ENCODE measurements at regions not wholly inside any gene's neighbourhood (a gene's known extent, or its start where the extent isn't known, plus 50 kb on each side); places are given as distances from the start of the nearest gene placed in this dataset.

GRCh38 chr17:14779241-14779640, 478.4 kb downstream of the HS3ST3B1 start:
- ATAC-seq: no peak
- no peak overlapping the region for H3K27ac Mint-ChIP-seq

GRCh38 chr17:14777291-14777690, 476.4 kb downstream of the HS3ST3B1 start:
- no peak for DNase-seq
- no peaks in the 10 kb centered on the region for H3K36me3 Mint-ChIP-seq (ENCODE audit: low read depth)
- CTCF ChIA-PET: no interaction called here
- no peaks in the 10 kb centered on the region for H3K9me3 Mint-ChIP-seq (ENCODE audit: insufficient read depth)
- H3K27ac Mint-ChIP-seq: no peak overlapping the region
- POLR2A ChIA-PET: no interaction called here
- ATAC-seq: no peak
- H3K27me3 Mint-ChIP-seq (ENCODE audit: low read depth): no peaks in the 10 kb centered on the region
- H3K4me3 Mint-ChIP-seq: no peak overlapping the region
- H3K4me1 Mint-ChIP-seq (ENCODE audit: low read depth): no peaks in the 10 kb centered on the region

More at GRCh38 chr17:14779241-14779640, 478.4 kb downstream of the HS3ST3B1 start:
- no peaks in the 10 kb centered on the region for H3K36me3 Mint-ChIP-seq (ENCODE audit: low read depth)
- no peak for DNase-seq
- H3K9me3 Mint-ChIP-seq (ENCODE audit: insufficient read depth): no peaks in the 10 kb centered on the region
- ChIA-PET CTCF (no interaction called here), POLR2A (no interaction called here)
- no peak overlapping the region for H3K4me3 Mint-ChIP-seq
- no peaks in the 10 kb centered on the region for H3K27me3 Mint-ChIP-seq (ENCODE audit: low read depth)
- no peaks in the 10 kb centered on the region for H3K4me1 Mint-ChIP-seq (ENCODE audit: low read depth)

GRCh38 chr17:14776791-14777190, 475.9 kb downstream of the HS3ST3B1 start:
- no peaks in the 10 kb centered on the region for H3K9me3 Mint-ChIP-seq (ENCODE audit: insufficient read depth)
- no peaks in the 10 kb centered on the region for H3K36me3 Mint-ChIP-seq (ENCODE audit: low read depth)
- DNase-seq (no peak), ATAC-seq (no peak)
- no peak overlapping the region for H3K27ac Mint-ChIP-seq
- no peaks in the 10 kb centered on the region for H3K27me3 Mint-ChIP-seq (ENCODE audit: low read depth)
- no peaks in the 10 kb centered on the region for H3K4me1 Mint-ChIP-seq (ENCODE audit: low read depth)
- CTCF ChIA-PET: no interaction called here
- POLR2A ChIA-PET: no interaction called here
- no peak overlapping the region for H3K4me3 Mint-ChIP-seq

GRCh38 chr17:14775731-14776492, 475.0 kb downstream of the HS3ST3B1 start:
- CTCF ChIA-PET: no interaction called here

GRCh38 chr17:14774774-14775173, 473.9 kb downstream of the HS3ST3B1 start:
- no peak overlapping the region for H3K4me3 Mint-ChIP-seq
- H3K27ac Mint-ChIP-seq: no peak overlapping the region
- H3K9me3 Mint-ChIP-seq (ENCODE audit: insufficient read depth): no peaks in the 10 kb centered on the region
- H3K4me1 Mint-ChIP-seq (ENCODE audit: low read depth): no peaks in the 10 kb centered on the region
- H3K27me3 Mint-ChIP-seq (ENCODE audit: low read depth): no peaks in the 10 kb centered on the region
- ATAC-seq (no peak), DNase-seq (no peak)
- ChIA-PET CTCF (no interaction called here), POLR2A (no interaction called here)
- no peaks in the 10 kb centered on the region for H3K36me3 Mint-ChIP-seq (ENCODE audit: low read depth)

More at GRCh38 chr17:14775731-14776492, 475.0 kb downstream of the HS3ST3B1 start:
- Mint-ChIP-seq H3K27ac (no peak overlapping the region), H3K4me1 (ENCODE audit: low read depth) (no peaks in the 10 kb centered on the region), H3K27me3 (ENCODE audit: low read depth) (no peaks in the 10 kb centered on the region), H3K36me3 (ENCODE audit: low read depth) (no peaks in the 10 kb centered on the region), H3K4me3 (no peak overlapping the region), H3K9me3 (ENCODE audit: insufficient read depth) (no peaks in the 10 kb centered on the region)
- ATAC-seq: no peak
- no peak for DNase-seq
- POLR2A ChIA-PET: interaction anchor here (0.6 kb wide), 1 partner anchor 1214 kb away, joined by 3 read pairs; no protein-coding TSS in a partner anchor

- H3K27me3 Mint-ChIP-seq (ENCODE audit: low read depth): no peaks in the 10 kb centered on the region
- ATAC-seq (no peak), DNase-seq (no peak)
- ChIA-PET CTCF (no interaction called here), POLR2A (no interaction called here)
- no peaks in the 10 kb centered on the region for H3K36me3 Mint-ChIP-seq (ENCODE audit: low read depth)
- no peak overlapping the region for H3K27ac Mint-ChIP-seq
- no peak overlapping the region for H3K4me3 Mint-ChIP-seq
- H3K4me1 Mint-ChIP-seq (ENCODE audit: low read depth): no peaks in the 10 kb centered on the region
- no peaks in the 10 kb centered on the region for H3K9me3 Mint-ChIP-seq (ENCODE audit: insufficient read depth)
Measured at GRCh38 chr17:14772776-14773175, 471.9 kb downstream of the HS3ST3B1 start.

- Mint-ChIP-seq H3K4me1 (ENCODE audit: low read depth) (no peaks in the 10 kb centered on the region), H3K27me3 (ENCODE audit: low read depth) (no peaks in the 10 kb centered on the region), H3K9me3 (ENCODE audit: insufficient read depth) (no peaks in the 10 kb centered on the region), H3K36me3 (ENCODE audit: low read depth) (no peaks in the 10 kb centered on the region), H3K4me3 (no peak overlapping the region), H3K27ac (no peak overlapping the region)
- ChIA-PET CTCF (no interaction called here), POLR2A (no interaction called here)
- DNase-seq (no peak), ATAC-seq (no peak)
Measured at GRCh38 chr17:14771543-14771942, 470.7 kb downstream of the HS3ST3B1 start.

GRCh38 chr17:14768923-14769322, 468.0 kb downstream of the HS3ST3B1 start:
- ChIA-PET CTCF (no interaction called here), POLR2A (no interaction called here)
- no peak overlapping the region for H3K4me3 Mint-ChIP-seq
- no peak for ATAC-seq
- no peaks in the 10 kb centered on the region for H3K4me1 Mint-ChIP-seq (ENCODE audit: low read depth)
- H3K36me3 Mint-ChIP-seq (ENCODE audit: low read depth): no peaks in the 10 kb centered on the region
- H3K27me3 Mint-ChIP-seq (ENCODE audit: low read depth): no peaks in the 10 kb centered on the region
- H3K27ac Mint-ChIP-seq: no peak overlapping the region
- DNase-seq: no peak
- no peaks in the 10 kb centered on the region for H3K9me3 Mint-ChIP-seq (ENCODE audit: insufficient read depth)

- DNase-seq (no peak), ATAC-seq (no peak)
- peaks cover 4% of the 10 kb centered on the region for H3K27me3 Mint-ChIP-seq (ENCODE audit: low read depth)
- H3K36me3 Mint-ChIP-seq (ENCODE audit: low read depth): no peaks in the 10 kb centered on the region
- no peak overlapping the region for H3K4me3 Mint-ChIP-seq
- ChIA-PET CTCF (no interaction called here), POLR2A (no interaction called here)
- no peaks in the 10 kb centered on the region for H3K4me1 Mint-ChIP-seq (ENCODE audit: low read depth)
- no peaks in the 10 kb centered on the region for H3K9me3 Mint-ChIP-seq (ENCODE audit: insufficient read depth)
- H3K27ac Mint-ChIP-seq: no peak overlapping the region
Measured at GRCh38 chr17:14762736-14763479, 462.0 kb downstream of the HS3ST3B1 start.

GRCh38 chr17:14760719-14761411, 460.0 kb downstream of the HS3ST3B1 start:
- Mint-ChIP-seq H3K9me3 (ENCODE audit: insufficient read depth) (no peaks in the 10 kb centered on the region), H3K27me3 (ENCODE audit: low read depth) (peaks cover 4% of the 10 kb centered on the region), H3K36me3 (ENCODE audit: low read depth) (no peaks in the 10 kb centered on the region), H3K27ac (no peak overlapping the region), H3K4me3 (no peak overlapping the region), H3K4me1 (ENCODE audit: low read depth) (no peaks in the 10 kb centered on the region)
- ATAC-seq (no peak), DNase-seq (no peak)
- ChIA-PET CTCF (no interaction called here), POLR2A (no interaction called here)

GRCh38 chr17:14760212-14760611, 459.3 kb downstream of the HS3ST3B1 start:
- Mint-ChIP-seq H3K4me1 (ENCODE audit: low read depth) (no peaks in the 10 kb centered on the region), H3K36me3 (ENCODE audit: low read depth) (no peaks in the 10 kb centered on the region), H3K9me3 (ENCODE audit: insufficient read depth) (no peaks in the 10 kb centered on the region), H3K27me3 (ENCODE audit: low read depth) (peaks cover 4% of the 10 kb centered on the region), H3K27ac (no peak overlapping the region), H3K4me3 (no peak overlapping the region)
- POLR2A ChIA-PET: no interaction called here
- no peak for ATAC-seq
- CTCF ChIA-PET: no interaction called here
- no peak for DNase-seq

- H3K36me3 Mint-ChIP-seq (ENCODE audit: low read depth): no peaks in the 10 kb centered on the region
- H3K27ac Mint-ChIP-seq: no peak overlapping the region
- DNase-seq: no peak
- POLR2A ChIA-PET: no interaction called here
- ATAC-seq: no peak
- peaks cover 4% of the 10 kb centered on the region for H3K27me3 Mint-ChIP-seq (ENCODE audit: low read depth)
- CTCF ChIA-PET: no interaction called here
- no peaks in the 10 kb centered on the region for H3K4me1 Mint-ChIP-seq (ENCODE audit: low read depth)
- H3K9me3 Mint-ChIP-seq (ENCODE audit: insufficient read depth): no peaks in the 10 kb centered on the region
- no peak overlapping the region for H3K4me3 Mint-ChIP-seq
Measured at GRCh38 chr17:14759325-14759724, 458.4 kb downstream of the HS3ST3B1 start.
